Stimulated activated naive CD8-positive, alpha-beta T cell treated with anti-CD3 and anti-CD28 coated beads, Interleukin-15, Interleukin-2, amounts not matched to agents 100 ng/mL and 50 ng/mL, for 24 hours (primary cell): ENCODE measurements at regions not wholly inside any gene's neighbourhood (a gene's known extent, or its start where the extent isn't known, plus 50 kb on each side); places are given as distances from the start of the nearest gene placed in this dataset.
"Not testable (repeated sequence)": the region's sequence is repeated elsewhere in the genome, so short reads cannot be mapped to it uniquely, and the experiment has no call there.

ENCODE experiments used
- H3K27ac Mint-ChIP-seq: one replicate; pipeline ENCODE4 v1.8.0; 2021; ENCODE audit warnings: mild to moderate bottlenecking, mixed read lengths
- H3K27me3 Mint-ChIP-seq: one replicate; pipeline ENCODE4 v1.8.0; 2021; ENCODE audit warnings: mixed read lengths
- H3K36me3 Mint-ChIP-seq: one replicate; pipeline ENCODE4 v1.8.0; 2021; ENCODE audit warnings: low read depth, mixed read lengths
- H3K4me1 Mint-ChIP-seq: one replicate; pipeline ENCODE4 v1.8.0; 2021; ENCODE audit warnings: low read depth, mixed read lengths
- H3K4me3 Mint-ChIP-seq: one replicate; pipeline ENCODE4 v1.8.0; 2021; ENCODE audit warnings: mild to moderate bottlenecking, mixed read lengths
- H3K9me3 Mint-ChIP-seq: one replicate; pipeline ENCODE4 v1.8.0; 2021; ENCODE audit warnings: mixed read lengths

DNA sequence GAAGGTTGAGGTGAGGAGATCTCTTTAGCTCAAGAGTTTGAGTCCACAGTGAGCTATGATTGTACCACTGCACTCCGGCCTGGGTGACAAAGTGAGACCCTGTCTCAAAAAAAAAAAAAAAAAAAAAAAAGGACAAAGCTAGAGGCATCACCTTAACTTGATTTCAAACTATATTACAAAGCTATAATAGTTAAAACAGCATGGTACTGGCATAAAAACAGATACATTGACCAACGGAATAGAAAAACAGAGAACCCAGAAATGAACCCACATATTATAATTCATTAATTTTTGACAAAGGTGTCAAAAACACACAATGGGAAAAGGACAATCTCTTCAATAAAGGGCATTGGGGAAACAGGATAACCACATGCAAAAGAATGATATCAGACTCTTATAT is 50.8 kb upstream of the MBOAT1 start:
- Mint-ChIP-seq H3K27ac (no peak overlapping the region), H3K27me3 (peaks cover 7% of the 10 kb centered on the region), H3K4me3 (no peak overlapping the region), H3K36me3 (no peaks in the 10 kb centered on the region), H3K4me1 (peaks cover 5% of the 10 kb centered on the region), H3K9me3 (no peaks in the 10 kb centered on the region)

DNA sequence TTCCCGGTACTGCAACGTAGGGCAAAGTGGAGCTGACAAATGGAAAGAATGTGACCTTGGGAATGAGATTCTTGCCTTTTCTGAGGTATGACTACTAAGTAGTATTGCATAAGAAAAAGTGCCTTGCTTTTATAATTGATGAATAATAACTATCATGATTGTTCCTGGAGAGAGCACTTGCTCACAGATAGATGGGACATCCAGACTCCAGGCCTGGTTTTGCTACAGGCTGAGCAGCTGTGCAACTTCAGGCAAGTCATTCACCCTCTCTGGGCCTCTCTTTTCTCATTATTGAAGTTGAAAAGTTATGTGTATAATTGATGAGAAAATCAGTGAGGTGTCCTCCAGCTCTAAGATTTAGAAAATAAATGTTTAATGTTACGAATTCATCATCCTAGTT is 53.6 kb upstream of the MBOAT1 start:
- Mint-ChIP-seq H3K4me3 (no peak overlapping the region), H3K36me3 (no peaks in the 10 kb centered on the region), H3K27me3 (peaks cover 7% of the 10 kb centered on the region)

DNA sequence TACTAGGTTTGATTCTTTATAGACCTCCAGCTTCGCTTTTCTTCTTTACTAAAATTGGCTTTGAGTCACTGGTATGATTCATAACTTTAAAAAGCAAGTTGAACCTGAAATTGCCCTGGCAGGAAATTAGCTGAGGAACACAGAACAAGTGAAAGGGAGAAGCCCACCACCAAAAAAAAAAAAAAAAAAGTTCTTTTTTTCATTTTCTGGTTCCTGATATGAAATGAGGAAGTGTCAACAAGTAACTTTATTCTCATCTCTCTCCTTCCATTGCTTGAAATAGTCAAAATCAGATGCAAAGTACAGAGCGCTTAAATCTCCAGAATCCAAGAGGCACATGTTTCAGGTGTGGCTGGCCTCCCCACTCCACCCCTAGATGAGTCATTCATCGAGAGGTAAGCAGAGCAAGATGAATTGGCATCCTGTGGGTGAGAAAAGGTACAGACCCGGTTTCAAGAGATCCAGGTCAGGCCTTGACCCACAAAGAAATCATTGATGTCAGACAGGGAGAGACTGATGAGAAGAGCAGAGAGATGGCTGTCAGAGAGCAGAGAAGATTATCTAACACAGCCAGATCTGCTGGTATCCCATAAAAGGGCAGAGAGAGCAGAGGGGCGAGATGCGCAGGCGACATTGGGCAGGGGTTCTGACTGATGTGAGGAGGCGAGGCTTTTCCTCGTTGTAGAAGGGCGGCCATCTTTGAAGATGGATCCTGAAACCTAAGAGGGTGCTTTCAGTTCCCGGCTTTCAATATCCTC is 54.8 kb upstream of the MBOAT1 start:
- Mint-ChIP-seq H3K4me1 (peaks cover 5% of the 10 kb centered on the region), H3K9me3 (no peaks in the 10 kb centered on the region), H3K27ac (no peak overlapping the region), H3K4me3 (no peak overlapping the region), H3K27me3 (no peaks in the 10 kb centered on the region), H3K36me3 (no peaks in the 10 kb centered on the region)

More for the DNA sequence above, 53.6 kb upstream of the MBOAT1 start:
- H3K9me3 Mint-ChIP-seq = no peaks in the 10 kb centered on the region
- no peak overlapping the region for H3K27ac Mint-ChIP-seq
- peaks cover 5% of the 10 kb centered on the region for H3K4me1 Mint-ChIP-seq

DNA sequence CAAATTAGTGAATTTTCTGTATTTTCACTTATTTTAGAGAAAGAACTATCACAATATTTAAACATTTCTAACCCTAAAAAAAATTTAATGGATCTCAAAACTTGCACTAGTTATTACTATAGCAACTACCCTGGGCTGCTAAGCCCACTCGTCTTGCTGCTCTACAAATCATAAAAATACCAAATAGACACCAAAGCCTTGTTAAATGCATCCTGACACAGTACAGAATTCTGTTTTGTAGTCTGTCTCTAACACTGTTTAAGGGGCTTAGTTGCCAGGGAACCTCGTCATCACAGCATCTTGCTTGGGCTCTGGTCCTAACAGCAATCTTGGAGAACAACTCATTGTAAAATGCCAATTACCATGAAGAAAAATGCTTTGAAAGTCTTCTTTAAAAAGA is 56.9 kb upstream of the MBOAT1 start:
- no peaks in the 10 kb centered on the region for H3K36me3 Mint-ChIP-seq
- H3K9me3 Mint-ChIP-seq = no peaks in the 10 kb centered on the region
- H3K4me3 Mint-ChIP-seq = no peak overlapping the region
- H3K27ac Mint-ChIP-seq = no peak overlapping the region
- H3K27me3 Mint-ChIP-seq = no peaks in the 10 kb centered on the region
- peaks cover 5% of the 10 kb centered on the region for H3K4me1 Mint-ChIP-seq

DNA sequence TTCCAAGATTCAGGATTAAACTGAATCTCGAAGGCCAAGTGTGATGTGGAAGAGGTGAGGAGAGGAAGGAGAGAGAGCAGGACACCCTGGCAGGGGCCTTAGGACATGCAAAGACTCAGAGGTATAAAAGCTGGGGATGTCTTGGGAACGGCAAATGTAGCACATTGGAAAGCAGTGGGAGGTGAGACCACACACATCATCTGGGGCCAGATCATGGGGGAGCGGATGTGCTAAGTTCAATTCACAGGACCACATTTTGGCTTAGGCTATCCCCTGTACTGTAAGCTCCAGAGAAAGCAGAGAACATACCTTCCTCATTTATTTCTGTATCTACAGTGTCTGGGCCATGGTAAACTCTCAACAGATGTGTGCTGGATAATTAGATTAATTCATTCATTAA is 59.5 kb upstream of the MBOAT1 start:
- Mint-ChIP-seq H3K27ac (no peak overlapping the region), H3K9me3 (peaks cover 3% of the 10 kb centered on the region), H3K36me3 (no peaks in the 10 kb centered on the region), H3K4me1 (peaks cover 5% of the 10 kb centered on the region), H3K4me3 (no peak overlapping the region), H3K27me3 (peaks cover 5% of the 10 kb centered on the region)

DNA sequence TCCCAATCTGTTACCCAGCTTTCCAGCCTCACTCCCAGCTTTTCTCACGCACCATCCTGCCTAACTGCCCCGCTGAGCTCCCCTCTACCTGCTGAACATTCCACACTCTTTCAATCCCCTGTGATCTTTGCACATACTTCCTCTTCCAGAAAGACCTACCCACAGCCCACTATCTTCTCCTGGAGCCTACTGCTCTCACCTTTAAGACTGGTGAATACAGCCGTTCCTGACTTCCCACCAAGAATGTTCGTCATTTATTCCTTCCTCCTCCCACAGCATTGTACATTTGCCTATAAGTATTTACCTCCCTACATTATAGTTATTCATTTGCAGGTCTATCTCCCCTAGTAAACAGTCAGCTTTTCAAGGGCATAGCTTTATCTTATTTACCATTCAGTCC is 61.9 kb upstream of the MBOAT1 start:
- peaks cover 14% of the 10 kb centered on the region for H3K27me3 Mint-ChIP-seq
- no peak overlapping the region for H3K27ac Mint-ChIP-seq
- no peak overlapping the region for H3K4me3 Mint-ChIP-seq
- no peaks in the 10 kb centered on the region for H3K4me1 Mint-ChIP-seq
- H3K9me3 Mint-ChIP-seq = peaks cover 3% of the 10 kb centered on the region
- no peaks in the 10 kb centered on the region for H3K36me3 Mint-ChIP-seq

DNA sequence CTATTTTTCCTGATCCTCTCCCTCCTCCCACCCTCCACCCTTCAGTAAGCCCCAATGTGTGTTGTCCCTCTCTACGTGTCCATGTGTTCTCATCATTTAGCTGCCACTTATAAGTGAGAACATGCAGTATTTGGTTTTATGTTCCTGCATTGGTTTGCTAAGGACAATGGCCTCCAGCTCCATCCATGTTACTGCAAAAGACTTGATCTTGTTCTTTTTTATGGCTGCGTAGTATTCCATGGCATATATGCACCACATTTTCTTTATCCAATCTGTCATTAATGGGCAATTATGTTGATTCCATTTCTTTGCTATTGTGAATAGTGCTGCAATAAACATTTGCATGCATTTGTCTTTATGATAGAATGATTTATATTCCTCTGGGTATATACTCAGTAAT is 63.6 kb upstream of the MBOAT1 start:
- not testable (repeated sequence) for H3K36me3 Mint-ChIP-seq, H3K9me3 Mint-ChIP-seq, H3K27ac Mint-ChIP-seq, H3K4me1 Mint-ChIP-seq, H3K4me3 Mint-ChIP-seq
- H3K27me3 Mint-ChIP-seq = peaks cover 26% of the 10 kb centered on the region

DNA sequence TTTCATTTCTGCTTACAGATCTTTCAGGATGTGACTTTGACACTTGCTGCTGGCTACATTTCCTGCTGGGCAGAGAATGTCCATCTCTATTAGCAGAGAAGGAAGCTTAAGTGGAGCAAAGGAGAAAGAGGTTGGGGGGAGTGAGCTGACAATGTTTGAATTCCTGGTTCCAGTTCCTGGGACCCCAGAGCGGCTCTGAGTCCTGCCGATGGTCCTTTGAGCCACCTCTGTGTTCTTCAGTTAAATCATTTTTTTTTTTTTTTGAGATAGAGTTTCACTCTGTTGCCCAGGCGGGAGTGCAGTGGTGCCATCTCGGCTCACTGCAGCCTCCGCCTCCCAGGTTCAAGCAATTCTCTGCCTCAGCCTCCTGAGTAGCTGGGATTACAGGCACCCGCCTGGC is 65.5 kb upstream of the MBOAT1 start:
- H3K4me1 Mint-ChIP-seq, H3K27ac Mint-ChIP-seq, H3K4me3 Mint-ChIP-seq, H3K9me3 Mint-ChIP-seq, H3K36me3 Mint-ChIP-seq: not testable (repeated sequence)
- peaks cover 31% of the 10 kb centered on the region for H3K27me3 Mint-ChIP-seq

DNA sequence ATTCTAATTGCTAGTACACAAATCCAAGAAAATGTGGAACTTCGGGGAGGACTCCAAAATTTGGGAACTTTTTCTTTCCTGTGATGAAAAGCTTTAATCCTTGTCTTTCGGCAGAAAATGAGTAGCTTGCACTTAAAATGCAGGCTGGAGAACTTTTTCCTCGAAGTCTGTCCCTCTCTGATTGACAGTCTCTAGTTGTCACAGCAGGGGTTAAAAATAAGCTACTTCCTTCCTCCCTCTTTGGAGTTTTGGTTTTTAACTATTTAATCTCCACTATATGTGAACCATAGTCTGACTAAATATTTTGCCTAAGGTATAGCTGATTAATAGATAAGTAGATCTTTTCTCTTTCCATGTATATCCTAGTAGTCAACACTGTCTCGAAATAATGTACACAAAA is 66.8 kb upstream of the MBOAT1 start:
- peaks cover 40% of the 10 kb centered on the region for H3K27me3 Mint-ChIP-seq

DNA sequence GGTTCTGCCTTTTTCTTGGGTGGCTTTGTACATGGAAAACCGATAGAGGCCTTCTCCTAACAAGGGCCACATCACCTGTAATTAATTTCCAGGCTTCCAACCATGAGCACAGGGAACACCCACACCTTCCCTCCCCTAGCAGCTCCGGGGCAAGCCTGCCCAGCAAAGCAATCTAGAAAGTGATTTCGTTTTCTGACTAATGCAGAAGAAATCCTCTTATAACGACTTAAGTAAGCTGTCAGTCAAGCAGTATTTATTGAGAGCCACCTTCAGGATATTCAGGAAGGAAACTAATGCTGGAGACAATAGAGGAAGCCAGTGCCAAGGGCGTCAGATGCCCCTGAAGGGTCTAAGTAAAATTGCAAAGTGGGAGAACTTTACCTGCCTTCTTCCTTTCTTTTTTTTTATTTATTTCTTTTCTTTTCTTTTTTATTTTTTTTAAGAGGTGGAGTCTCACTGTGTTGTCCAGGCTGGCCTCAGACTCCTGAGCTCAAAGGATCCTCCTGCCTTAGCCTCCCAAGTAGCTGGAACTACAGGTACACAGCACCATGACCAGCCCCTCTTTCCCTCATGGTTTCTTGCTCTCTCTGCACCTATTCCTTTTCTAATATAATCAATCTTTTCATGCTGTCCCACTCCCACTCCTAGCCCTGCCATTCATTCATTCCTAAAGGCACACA is 67.5 kb upstream of the MBOAT1 start:
- Mint-ChIP-seq H3K4me3 (no peak overlapping the region), H3K4me1 (no peaks in the 10 kb centered on the region), H3K9me3 (peaks cover 15% of the 10 kb centered on the region), H3K27ac (no peak overlapping the region), H3K36me3 (no peaks in the 10 kb centered on the region), H3K27me3 (peaks cover 40% of the 10 kb centered on the region)

More for the DNA sequence above, 66.8 kb upstream of the MBOAT1 start:
- Mint-ChIP-seq H3K36me3 (no peaks in the 10 kb centered on the region), H3K9me3 (peaks cover 9% of the 10 kb centered on the region), H3K27ac (no peak overlapping the region), H3K4me3 (no peak overlapping the region), H3K4me1 (no peaks in the 10 kb centered on the region)

DNA sequence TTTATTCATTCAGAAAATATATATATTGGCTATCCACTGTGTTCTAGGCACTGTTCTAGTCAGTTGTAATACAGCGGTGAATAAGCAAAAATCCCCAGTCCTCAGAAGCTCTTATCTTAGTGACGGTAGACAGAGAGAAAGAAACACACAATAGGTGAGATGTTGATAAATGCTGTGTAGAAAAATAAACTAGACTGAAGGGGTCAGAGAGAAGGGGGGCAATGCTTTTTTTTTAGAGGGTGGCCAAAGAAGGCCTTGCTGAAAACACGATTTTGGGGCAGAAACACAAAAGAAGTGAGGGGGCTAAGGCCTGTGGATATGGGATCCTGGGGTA is 68.0 kb upstream of the MBOAT1 start:
- H3K36me3 Mint-ChIP-seq = no peaks in the 10 kb centered on the region
- no peak overlapping the region for H3K27ac Mint-ChIP-seq
- H3K4me3 Mint-ChIP-seq = no peak overlapping the region
- no peaks in the 10 kb centered on the region for H3K4me1 Mint-ChIP-seq
- peaks cover 40% of the 10 kb centered on the region for H3K27me3 Mint-ChIP-seq
- H3K9me3 Mint-ChIP-seq = peaks cover 15% of the 10 kb centered on the region

DNA sequence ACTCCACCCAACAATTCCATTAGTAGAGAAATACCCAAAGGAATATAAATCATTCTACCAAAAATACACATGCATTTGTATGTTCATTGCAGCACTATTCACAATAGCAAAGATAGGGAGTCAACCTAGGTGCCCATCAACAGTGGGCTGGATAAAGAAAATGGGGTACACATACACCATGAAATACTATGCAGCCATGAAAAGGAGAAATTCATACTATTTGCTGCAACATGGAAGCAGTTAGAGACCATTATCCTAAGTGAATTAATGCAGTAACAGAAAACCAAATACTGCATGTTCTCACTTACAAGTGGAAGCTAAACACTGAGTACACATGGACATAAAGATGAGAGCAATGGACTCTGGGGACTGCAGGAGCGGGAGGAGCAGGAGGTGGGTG is 72.4 kb upstream of the MBOAT1 start:
- H3K27me3 Mint-ChIP-seq = peaks cover 20% of the 10 kb centered on the region

DNA sequence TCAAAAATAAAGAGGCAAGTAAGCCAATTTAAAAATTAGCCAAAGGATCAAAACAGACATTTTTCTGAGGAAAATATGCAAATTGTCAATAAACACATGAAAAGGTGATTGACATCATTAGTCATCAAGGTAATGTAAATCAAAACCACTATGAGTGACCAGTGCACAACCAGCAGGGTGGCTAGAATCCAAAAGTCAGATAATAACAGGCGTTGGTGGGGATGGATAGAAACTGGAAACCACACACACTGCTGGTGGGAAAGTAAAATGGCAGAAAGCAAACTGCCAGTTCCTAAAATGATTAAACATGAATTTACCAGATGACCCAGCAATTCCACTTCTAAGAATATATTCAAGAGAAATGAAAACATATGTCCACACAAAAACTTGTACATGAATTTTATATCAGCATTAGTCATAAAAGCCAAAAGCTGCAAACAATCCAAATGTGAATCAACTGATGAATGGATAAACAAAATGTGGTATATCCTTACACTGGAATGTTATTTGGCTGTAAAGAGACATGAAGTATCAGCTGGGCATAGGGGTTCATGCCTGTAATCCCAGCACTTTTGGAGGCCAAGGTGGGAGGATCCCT is 74.8 kb upstream of the MBOAT1 start:
- Mint-ChIP-seq H3K9me3 (peaks cover 12% of the 10 kb centered on the region), H3K27me3 (peaks cover 12% of the 10 kb centered on the region), H3K4me3 (no peak overlapping the region), H3K27ac (no peak overlapping the region), H3K4me1 (peaks cover 4% of the 10 kb centered on the region), H3K36me3 (no peaks in the 10 kb centered on the region)

More for the DNA sequence above, 72.4 kb upstream of the MBOAT1 start:
- H3K36me3 Mint-ChIP-seq = no peaks in the 10 kb centered on the region
- H3K4me1 Mint-ChIP-seq = no peaks in the 10 kb centered on the region
- H3K4me3 Mint-ChIP-seq = no peak overlapping the region
- no peak overlapping the region for H3K27ac Mint-ChIP-seq
- H3K9me3 Mint-ChIP-seq = peaks cover 12% of the 10 kb centered on the region

DNA sequence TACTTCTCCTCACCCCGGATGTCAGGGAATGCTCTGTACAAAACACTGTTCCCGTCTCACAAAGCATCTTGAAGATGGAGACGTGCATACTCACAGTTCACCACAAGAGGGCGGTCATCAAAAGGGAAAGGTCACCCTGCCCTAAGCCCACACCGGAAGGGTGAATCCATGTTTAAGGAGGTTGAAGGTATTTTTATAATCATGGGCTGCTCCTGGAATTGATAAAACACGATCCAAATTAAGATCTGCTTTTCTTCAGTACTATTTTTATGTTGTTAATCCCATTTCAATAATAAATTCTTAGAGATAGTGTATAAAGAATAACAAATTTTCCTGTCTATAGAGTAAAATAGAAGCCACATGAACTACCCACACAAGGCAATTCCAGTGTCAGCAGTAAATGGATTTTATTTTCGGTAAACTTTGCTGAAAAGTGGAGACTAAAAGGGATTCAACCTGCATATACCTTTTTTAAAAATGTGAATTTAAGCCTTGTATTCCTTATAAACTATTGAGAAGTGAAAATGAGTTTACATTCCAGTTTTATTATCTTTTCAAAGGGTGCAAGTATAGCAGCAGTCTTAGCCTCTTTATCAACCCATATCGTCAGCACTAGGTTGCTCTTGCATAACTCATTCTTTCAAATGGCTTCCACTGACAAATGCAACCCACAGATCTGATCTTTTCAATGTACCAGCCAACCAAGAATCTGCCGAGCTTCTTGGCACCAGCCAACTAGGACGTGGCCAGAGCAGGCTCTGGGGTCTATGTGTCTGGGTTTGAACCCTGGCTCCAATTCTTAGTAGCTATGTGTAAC is 79.7 kb upstream of the MBOAT1 start:
- Mint-ChIP-seq H3K9me3 (no peaks in the 10 kb centered on the region), H3K4me1 (peaks cover 13% of the 10 kb centered on the region), H3K36me3 (no peaks in the 10 kb centered on the region), H3K4me3 (peak overlapping the region; percentile 14), H3K27me3 (no peaks in the 10 kb centered on the region), H3K27ac (peak overlapping the region; percentile 7)

DNA sequence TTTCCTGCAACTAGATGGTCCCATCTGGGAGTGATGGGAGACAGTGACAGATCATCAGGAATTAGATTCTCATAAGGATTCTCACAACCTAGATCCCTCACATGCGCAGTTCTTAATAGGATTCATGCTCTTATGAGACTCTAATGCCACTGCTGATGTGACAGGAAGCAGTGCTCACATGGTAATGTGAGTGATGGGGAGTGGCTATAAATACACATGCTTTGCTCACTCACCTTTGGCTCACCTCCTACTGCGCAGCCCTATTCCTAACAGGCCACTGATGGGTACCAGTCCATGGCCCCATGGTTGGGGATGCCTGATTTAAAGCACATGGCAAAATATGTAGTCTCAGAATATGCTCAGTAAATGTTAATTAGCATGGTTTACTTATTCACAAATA is 80.6 kb upstream of the MBOAT1 start:
- H3K27me3 Mint-ChIP-seq = no peaks in the 10 kb centered on the region
- H3K4me1 Mint-ChIP-seq = peaks cover 13% of the 10 kb centered on the region
- no peak overlapping the region for H3K4me3 Mint-ChIP-seq
- H3K27ac Mint-ChIP-seq = no peak overlapping the region
- no peaks in the 10 kb centered on the region for H3K9me3 Mint-ChIP-seq
- H3K36me3 Mint-ChIP-seq = no peaks in the 10 kb centered on the region
